Prostate gland (tissue), 2 donors: ENCODE measurements at regions not wholly inside any gene's neighbourhood (a gene's known extent, or its start where the extent isn't known, plus 50 kb on each side); places are given as distances from the start of the nearest gene placed in this dataset.

Source experiments
- DNase-seq: peaks from one replicate; pipeline ENCODE4 v3.0.0-alpha.2; 2019; ENCODE audit warnings: low spot score
- H3K27ac ChIP-seq, 2 donors: fragments of 200-600 bp; sonication (generic); 2 replicates each; pipeline ENCODE4 v1.5.1; 2017 to 2019
- H3K27me3 ChIP-seq: fragments of 200-600 bp; sonication (generic); replicated peaks from 2 replicates; pipeline ENCODE4 v1.5.1; 2019; ENCODE audit not compliant: insufficient read depth
- H3K36me3 ChIP-seq, 2 donors: fragments of 200-600 bp; sonication (generic); 1 replicate in 1 of 2; 2 replicates in 1 of 2; pipeline versions ENCODE4 v1.5.1 to v1.8.1; 2017 to 2019
- H3K4me1 ChIP-seq: fragments of 200-600 bp; sonication (generic); replicated peaks from 2 replicates; pipeline ENCODE4 v1.5.1; 2019
- H3K4me3 ChIP-seq, 2 donors: fragments of 200-600 bp; sonication (generic); 2 replicates each; pipeline ENCODE4 v1.5.1; 2017 to 2019
- H3K9me3 ChIP-seq: fragments of 200-600 bp; sonication (generic); 2 replicates; pipeline ENCODE4 v1.5.1; 2017
- POLR2A ChIP-seq: fragments of 450-650 bp; IDR thresholded peaks from one replicate; pipeline ENCODE4 v1.6.1; 2016; ENCODE audit warnings: antibody characterized with exemption, mild to moderate bottlenecking
- POLR2AphosphoS5 ChIP-seq: sonication (generic); formaldehyde crosslinking; IDR thresholded peaks from one replicate; pipeline ENCODE4 v1.6.1; 2017; ENCODE audit warnings: antibody characterized with exemption
- WGBS: methylation state at CpG from one replicate; pipeline ENCODE4 v1.1.5; 2018; 5-methylcytosine and 5-hydroxymethylcytosine counted together
- intact Hi-C: fragments of 100-400 bp; cut with DNase I; formaldehyde crosslinking; loops from one replicate; pipeline ENCODE4 v1.14.2; 2022
- TF ChIP-seq, protein P1 (sequence below), 4 experiments: fragments of 200-600 bp in 2 of 4; fragments of 450-650 bp in 2 of 4; sonication (generic) in 2 of 4; IDR thresholded peaks; 1 replicate in 3 of 4; 2 replicates in 1 of 4; pipeline ENCODE4 v1.5.1; 2016 to 2019; ENCODE audit warnings: antibody characterized with exemption in 4 of 4, mild to moderate bottlenecking in 2 of 4, moderate library complexity in 2 of 4

DNA sequence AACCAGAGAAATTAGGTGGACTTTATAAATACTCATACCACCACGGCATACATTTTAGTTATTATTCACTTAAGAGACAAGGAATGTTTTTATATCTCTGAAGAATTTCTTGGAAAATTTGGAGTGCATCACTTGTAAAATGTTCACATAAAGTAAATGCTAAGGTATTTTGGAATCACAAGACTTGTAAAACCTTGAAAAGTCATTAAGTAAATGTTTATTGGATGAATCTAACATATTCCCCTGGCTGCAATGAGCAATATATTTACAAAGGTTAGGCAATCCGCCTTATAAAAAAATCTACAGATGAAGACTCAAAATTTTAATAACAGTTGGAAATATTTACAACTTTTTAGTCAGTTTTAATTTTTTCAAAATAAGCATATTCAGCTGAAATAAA, 287.4 kb upstream of the ALG10 start:
- Histone ChIP-seq H3K27me3 (no peaks in the 10 kb centered on the region), H3K27ac (no peak overlapping the region), H3K9me3 (no peaks in the 10 kb centered on the region), H3K4me1 (no peaks in the 10 kb centered on the region), H3K36me3 (no peaks in the 10 kb centered on the region), H3K4me3 (no peak overlapping the region)
- no peak for TF ChIP-seq POLR2AphosphoS5
- no peak for TF ChIP-seq POLR2A
- TF ChIP-seq, protein P1, sequence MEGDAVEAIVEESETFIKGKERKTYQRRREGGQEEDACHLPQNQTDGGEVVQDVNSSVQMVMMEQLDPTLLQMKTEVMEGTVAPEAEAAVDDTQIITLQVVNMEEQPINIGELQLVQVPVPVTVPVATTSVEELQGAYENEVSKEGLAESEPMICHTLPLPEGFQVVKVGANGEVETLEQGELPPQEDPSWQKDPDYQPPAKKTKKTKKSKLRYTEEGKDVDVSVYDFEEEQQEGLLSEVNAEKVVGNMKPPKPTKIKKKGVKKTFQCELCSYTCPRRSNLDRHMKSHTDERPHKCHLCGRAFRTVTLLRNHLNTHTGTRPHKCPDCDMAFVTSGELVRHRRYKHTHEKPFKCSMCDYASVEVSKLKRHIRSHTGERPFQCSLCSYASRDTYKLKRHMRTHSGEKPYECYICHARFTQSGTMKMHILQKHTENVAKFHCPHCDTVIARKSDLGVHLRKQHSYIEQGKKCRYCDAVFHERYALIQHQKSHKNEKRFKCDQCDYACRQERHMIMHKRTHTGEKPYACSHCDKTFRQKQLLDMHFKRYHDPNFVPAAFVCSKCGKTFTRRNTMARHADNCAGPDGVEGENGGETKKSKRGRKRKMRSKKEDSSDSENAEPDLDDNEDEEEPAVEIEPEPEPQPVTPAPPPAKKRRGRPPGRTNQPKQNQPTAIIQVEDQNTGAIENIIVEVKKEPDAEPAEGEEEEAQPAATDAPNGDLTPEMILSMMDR (IDR thresholded peaks at IDR 0.05), result no peak
- 70% methylated on average over 2 of the region's 2 CpGs for WGBS
- DNase-seq, result no peak
- intact Hi-C loops, result no loop called here

- no peak overlapping the region for H3K4me3 ChIP-seq
- H3K27ac ChIP-seq, result no peak overlapping the region
- WGBS, result 59% methylated on average over 1 of the region's 1 CpG
- intact Hi-C loops, result no loop called here
- no peaks in the 10 kb centered on the region for H3K27me3 ChIP-seq
- DNase-seq, result no peak
- H3K4me1 ChIP-seq, result no peaks in the 10 kb centered on the region
- no peaks in the 10 kb centered on the region for H3K9me3 ChIP-seq
- TF ChIP-seq POLR2AphosphoS5 (no peak), POLR2A (no peak)
- TF ChIP-seq, protein P1 (IDR thresholded peaks at IDR 0.05), result no peak
- H3K36me3 ChIP-seq, result no peaks in the 10 kb centered on the region
These were observed 269.4 kb upstream of the ALG10 start for GRCh38 chr12:33752854-33753253.

- H3K9me3 ChIP-seq, result no peaks in the 10 kb centered on the region
- H3K4me1 ChIP-seq, result no peaks in the 10 kb centered on the region
- intact Hi-C loops, result no loop called here
- DNase-seq, result no peak
- TF ChIP-seq POLR2AphosphoS5 (no peak), POLR2A (no peak)
- TF ChIP-seq, protein P1 (IDR thresholded peaks at IDR 0.05), result no peak
- no peak overlapping the region for H3K4me3 ChIP-seq
- 92% methylated on average over 3 of the region's 3 CpGs for WGBS
- H3K27me3 ChIP-seq, result no peaks in the 10 kb centered on the region
- H3K27ac ChIP-seq, result no peak overlapping the region
- no peaks in the 10 kb centered on the region for H3K36me3 ChIP-seq
These were observed 264.6 kb upstream of the ALG10 start for GRCh38 chr12:33757701-33758100.

- 56% methylated on average over 2 of the region's 2 CpGs for WGBS
- H3K4me1 ChIP-seq, result no peaks in the 10 kb centered on the region
- H3K9me3 ChIP-seq, result no peaks in the 10 kb centered on the region
- no peaks in the 10 kb centered on the region for H3K27me3 ChIP-seq
- DNase-seq, result no peak
- H3K27ac ChIP-seq, result no peak overlapping the region
- intact Hi-C loops, result no loop called here
- H3K4me3 ChIP-seq, result no peak overlapping the region
- no peaks in the 10 kb centered on the region for H3K36me3 ChIP-seq
- TF ChIP-seq POLR2A, result no peak
- TF ChIP-seq POLR2AphosphoS5, result no peak
These were observed 263.0 kb upstream of the ALG10 start for GRCh38 chr12:33759279-33759678.

- Histone ChIP-seq H3K4me1 (no peaks in the 10 kb centered on the region), H3K27ac (no peak overlapping the region), H3K27me3 (no peaks in the 10 kb centered on the region), H3K36me3 (no peaks in the 10 kb centered on the region), H3K4me3 (no peak overlapping the region), H3K9me3 (no peaks in the 10 kb centered on the region)
- no peak for DNase-seq
- WGBS, result 78% methylated on average over 4 of the region's 4 CpGs
- no peak for TF ChIP-seq POLR2A
- TF ChIP-seq, protein P1 (IDR thresholded peaks at IDR 0.05), result no peak
- TF ChIP-seq POLR2AphosphoS5, result no peak
- intact Hi-C loops, result no loop called here
These were observed 259.0 kb upstream of the ALG10 start for GRCh38 chr12:33763331-33763730.
